K562 (cell line): ENCODE measurements at regions not wholly inside any gene's neighbourhood (a gene's known extent, or its start where the extent isn't known, plus 50 kb on each side); places are given as distances from the start of the nearest gene placed in this dataset.

Experiments used
- ATAC-seq: fragments of 200-7000 bp; cut with Tn5 transposase; 3 replicates; pipeline ENCODE4 v1.9.1; 2020; ENCODE audit warnings: moderate library complexity
- BruUV-seq: library from RNA; stranded (reverse); fragments of 400-500 nt; replicated peaks from 2 replicates; lab custom pipeline; 2021; lab: Mats Ljungman, UMichigan
- CTCF ChIA-PET: fragments of 300-600 bp; formaldehyde crosslinking; extraction: SDS; loops from one replicate; lab custom pipeline; 2021; ENCODE audit warnings: low intra/inter-chr PET ratio; lab: Yijun Ruan, JAX
- POLR2A ChIA-PET: fragments of 300-600, 350-650 bp; sonication (Branson Sonifier 250); formaldehyde crosslinking; extraction: SDS; loops from one replicate; lab custom pipeline; 2021; ENCODE audit warnings: antibody characterized with exemption, inconsistent platforms; lab: Yijun Ruan, JAX
- DNase-seq, 4 experiments: peaks; one replicate each; pipeline versions ENCODE4 v3.0.0 to v3.0.0-alpha.2; 2011 to 2018; ENCODE audit warnings: low spot score in 3 of 4, mixed read lengths in 3 of 4; ENCODE audit errors: extremely low read depth in 1 of 4
- FAIRE-seq: peaks from 2 replicates; lab custom pipeline; 2011; peaks lifted over from hg19 to GRCh38; lab: Jason Lieb, UNC
- H2AFZ ChIP-seq: 2 replicates; pipeline ENCODE4 v1.6.0; 2011; ENCODE audit warnings: low read depth, low read length, control low read depth, inconsistent platforms
- H3K27ac ChIP-seq: fragments of 200-600 bp; 3 replicates; pipeline ENCODE4 v1.8.0; 2011; ENCODE audit warnings: low read depth, mild to moderate bottlenecking, control low read depth, inconsistent platforms, low read length, moderate library complexity, mixed read lengths; ENCODE audit errors: extremely low read depth
- H3K27me3 ChIP-seq, 2 experiments: fragments of 300-600 bp in 1 of 2; 2 replicates in 1 of 2; 3 replicates in 1 of 2; pipeline versions ENCODE4 v1.6.0 to v1.8.0; 2011; ENCODE audit warnings: inconsistent platforms in 2 of 2, low read length in 2 of 2, mild to moderate bottlenecking in 1 of 2, mixed read lengths in 1 of 2, moderate library complexity in 1 of 2; ENCODE audit not compliant: control insufficient read depth in 2 of 2, insufficient read depth in 2 of 2
- H3K36me3 ChIP-seq: fragments of 300-600 bp; 3 replicates; pipeline ENCODE4 v1.8.0; 2011; ENCODE audit warnings: mild to moderate bottlenecking, low read length, inconsistent platforms; ENCODE audit not compliant: control insufficient read depth, insufficient read depth
- H3K4me1 ChIP-seq, 2 experiments: fragments of 200-600 bp in 1 of 2; replicated peaks in 1 of 2; 2 replicates in 1 of 2; 3 replicates in 1 of 2; pipeline versions ENCODE4 v1.5.1 to v1.8.0; 2011; ENCODE audit warnings: inconsistent platforms in 2 of 2, low read length in 2 of 2, mild to moderate bottlenecking in 1 of 2, mixed read lengths in 1 of 2, moderate library complexity in 1 of 2; ENCODE audit not compliant: control insufficient read depth in 2 of 2, insufficient read depth in 2 of 2
- H3K4me2 ChIP-seq: 2 replicates; pipeline ENCODE4 v1.6.1; 2011; ENCODE audit warnings: low read length, control low read depth, inconsistent platforms, mixed read lengths; ENCODE audit not compliant: insufficient read depth
- H3K4me3 ChIP-seq: fragments of 200-600 bp; sonication (generic), shearing (Covaris generic); 2 replicates; pipeline ENCODE4 v1.5.1; 2016; ENCODE audit warnings: control low read depth, inconsistent platforms
- H3K79me2 ChIP-seq: fragments of 200-600 bp; 3 replicates; pipeline ENCODE4 v1.8.0; 2011; ENCODE audit warnings: low read length, inconsistent platforms; ENCODE audit not compliant: control insufficient read depth, insufficient read depth
- H3K9ac ChIP-seq, 2 experiments: 2 replicates each; pipeline versions ENCODE4 v1.6.0 to v1.6.1; 2011; ENCODE audit warnings: low read depth in 2 of 2, low read length in 2 of 2, control low read depth in 1 of 2, inconsistent platforms in 1 of 2, mild to moderate bottlenecking in 1 of 2, mixed read lengths in 1 of 2; ENCODE audit not compliant: insufficient read depth in 1 of 2
- H3K9me1 ChIP-seq: one replicate; pipeline ENCODE4 v1.6.0; 2011; ENCODE audit warnings: inconsistent platforms, mild to moderate bottlenecking, low read length, moderate library complexity; ENCODE audit not compliant: control insufficient read depth, insufficient read depth
- H3K9me3 ChIP-seq: replicated peaks from 2 replicates; pipeline ENCODE4 v1.5.1; 2011; ENCODE audit warnings: low read depth, low read length, inconsistent platforms; ENCODE audit not compliant: control insufficient read depth, insufficient read depth
- H4K20me1 ChIP-seq: replicated peaks from 2 replicates; pipeline ENCODE4 v1.6.1; 2011; ENCODE audit warnings: low read length, inconsistent platforms, mixed read lengths; ENCODE audit not compliant: control insufficient read depth, insufficient read depth
- BRCA1 ChIP-seq, 2 experiments: fragments of 450-650 bp in 1 of 2; sonication (generic) in 1 of 2; formaldehyde crosslinking in 1 of 2; IDR thresholded peaks; 2 replicates each; pipeline versions ENCODE4 v1.5.0 to v1.6.1; 2017 to 2020; ENCODE audit warnings: mild to moderate bottlenecking in 1 of 2, missing genetic modification reagents in 1 of 2
- CSDE1 ChIP-seq, 2 experiments: fragments of 450-650 bp; IDR thresholded peaks; 2 replicates each; pipeline ENCODE4 v1.6.1; 2016; ENCODE audit warnings: mild to moderate bottlenecking in 1 of 2
- MTA1 ChIP-seq: fragments of 450-650 bp; IDR thresholded peaks from 2 replicates; pipeline ENCODE4 v1.6.1; 2017; ENCODE audit warnings: borderline replicate concordance
- RCOR1 ChIP-seq, 2 experiments: IDR thresholded peaks; 2 replicates each; pipeline ENCODE4 v1.6.1; 2012; ENCODE audit warnings: low read depth in 2 of 2, low read length in 2 of 2, borderline replicate concordance in 1 of 2, improper control_type of control experiment in 1 of 2
- SRF ChIP-seq, 2 experiments: fragments of 250-450, 450-650 bp in 1 of 2; sonication (Bioruptor Pico) in 1 of 2; sonication (generic) in 1 of 2; formaldehyde crosslinking; IDR thresholded peaks; 2 replicates each; pipeline versions ENCODE4 v1.5.0 to v1.5.1; 2020 to 2022; ENCODE audit warnings: mild to moderate bottlenecking in 1 of 2, missing genetic modification reagents in 1 of 2
- STAT5A ChIP-seq: IDR thresholded peaks from 2 replicates; pipeline ENCODE4 v1.6.1; 2012; ENCODE audit warnings: low read length, inconsistent platforms, borderline replicate concordance
- TARDBP ChIP-seq: fragments of 450-650 bp; IDR thresholded peaks from 2 replicates; pipeline ENCODE4 v1.6.1; 2016
- WHSC1 ChIP-seq: IDR thresholded peaks from one replicate; pipeline ENCODE4 v1.6.1; 2012; ENCODE audit warnings: low read length, control low read depth, inconsistent platforms
- XRCC4 ChIP-seq: IDR thresholded peaks from one replicate; pipeline ENCODE4 v1.6.1; 2011; ENCODE audit not compliant: insufficient read depth, insufficient read length; ENCODE audit errors: extremely low read depth
- ZNF431 ChIP-seq: sonication (generic); formaldehyde crosslinking; IDR thresholded peaks from 2 replicates; pipeline ENCODE4 v1.8.0; 2022; ENCODE audit warnings: mild to moderate bottlenecking, missing genetic modification reagents
- ZNF589 ChIP-seq: fragments of 200-800 bp; sonication (Bioruptor generic); IDR thresholded peaks from 2 replicates; pipeline ENCODE4 v1.6.1; 2016; ENCODE audit warnings: low read depth, missing genetic modification characterization, missing compliant biosample characterization
- WGBS: fragments of 100-300 bp; shearing (Covaris generic); methylation state at CpG from one replicate; pipeline ENCODE4 v1.1.6; 2016; ENCODE audit warnings: low coverage, mixed read lengths; ENCODE audit not compliant: insufficient coverage; ENCODE audit errors: missing lambda C conversion rate; 5-methylcytosine and 5-hydroxymethylcytosine counted together
- in situ Hi-C: fragments of 300-500 bp; cut with MboI; formaldehyde crosslinking; loops from 4 replicates; pipeline ENCODE4 v1.15.0; 2018; ENCODE audit warnings: inconsistent platforms, mixed read lengths
- intact Hi-C: fragments of 100-400 bp; cut with micrococcal nuclease; formaldehyde crosslinking; loops from 2 replicates; pipeline ENCODE4 v1.14.2; 2022
- TF ChIP-seq, protein P1 (sequence below): sonication (generic); IDR thresholded peaks from 2 replicates; pipeline ENCODE4 v1.6.1; 2016

DNA sequence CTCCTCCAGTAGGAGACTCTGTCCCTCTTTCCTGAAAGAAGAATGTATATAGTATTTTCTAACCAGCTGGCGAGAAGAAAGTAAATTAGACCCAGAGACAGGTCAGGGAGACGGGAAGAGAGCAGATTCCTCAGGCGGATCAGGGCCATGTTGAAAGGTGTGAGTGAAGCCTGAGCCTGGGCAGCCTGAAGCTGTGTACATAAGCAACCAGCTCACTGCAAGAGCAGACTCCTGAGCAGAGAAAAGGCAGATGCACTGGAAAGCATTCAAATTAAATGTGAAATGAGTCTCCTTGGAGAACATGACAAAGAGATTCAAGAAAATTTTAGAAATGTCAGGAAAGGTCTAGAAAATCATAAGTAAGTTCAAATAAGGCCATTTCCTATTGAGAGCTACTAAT is 165.8 kb downstream of the GOLIM4 start (continued):
- TF ChIP-seq, protein P1, sequence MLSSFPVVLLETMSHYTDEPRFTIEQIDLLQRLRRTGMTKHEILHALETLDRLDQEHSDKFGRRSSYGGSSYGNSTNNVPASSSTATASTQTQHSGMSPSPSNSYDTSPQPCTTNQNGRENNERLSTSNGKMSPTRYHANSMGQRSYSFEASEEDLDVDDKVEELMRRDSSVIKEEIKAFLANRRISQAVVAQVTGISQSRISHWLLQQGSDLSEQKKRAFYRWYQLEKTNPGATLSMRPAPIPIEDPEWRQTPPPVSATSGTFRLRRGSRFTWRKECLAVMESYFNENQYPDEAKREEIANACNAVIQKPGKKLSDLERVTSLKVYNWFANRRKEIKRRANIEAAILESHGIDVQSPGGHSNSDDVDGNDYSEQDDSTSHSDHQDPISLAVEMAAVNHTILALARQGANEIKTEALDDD, result no peak
- TF ChIP-seq MTA1, result no peak
- no peak for TF ChIP-seq BRCA1 (IDR thresholded peaks at IDR 0.05)
- no peak for TF ChIP-seq BRCA1 (CRISPR knock-in tag; IDR thresholded peaks at IDR 0.05)

DNA sequence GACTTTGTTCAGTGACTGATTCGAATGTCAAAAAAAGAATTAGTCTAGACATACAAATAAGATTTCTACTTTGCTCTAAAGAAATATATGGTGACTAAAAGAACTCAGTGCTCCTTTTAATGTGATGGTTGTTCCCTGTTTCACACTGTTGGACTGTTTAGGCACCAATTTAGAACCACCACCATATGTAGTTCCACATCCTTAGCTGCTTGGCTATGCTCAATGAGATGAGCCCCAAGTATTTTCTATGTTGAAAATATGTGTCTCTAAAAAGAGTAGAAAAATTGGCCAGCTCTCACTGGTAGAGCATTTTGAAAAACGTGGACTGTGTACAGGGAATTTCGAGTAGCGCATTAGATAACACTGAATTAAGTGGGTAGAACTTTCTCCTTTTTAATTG is 167.3 kb downstream of the GOLIM4 start:
- in situ Hi-C loops, result loop anchor here (25.0 kb wide), 1 partner anchor 234 kb away; no protein-coding TSS in a partner anchor
- Histone ChIP-seq H2AFZ (no peak overlapping the region), H3K79me2 (no peaks in the 10 kb centered on the region)
- 13% methylated on average over 4 of the region's 4 CpGs for WGBS
- ATAC-seq, result no peak
- TF ChIP-seq ZNF431 (CRISPR knock-in tag) (no peak), XRCC4 (no peak), RCOR1 (IDR thresholded peaks at IDR 0.05; ENCODE audit: borderline replicate concordance in 1 of 2, low read depth in 2 of 2, low read length in 2 of 2) (no peak), WHSC1 (no peak), ZNF589 (CRISPR knock-in tag) (no peak), SRF (CRISPR knock-in tag; IDR thresholded peaks at IDR 0.05) (no peak), STAT5A (no peak), CSDE1 (IDR thresholded peaks at IDR 0.05) (no peak), TARDBP (no peak)
- TF ChIP-seq, all 486 proteins: peak for 0
- POLR2A ChIA-PET, result interaction anchor here (0.6 kb wide), 1 partner anchor 35 kb away, joined by 4 read pairs; no protein-coding TSS in a partner anchor
- Histone ChIP-seq H3K4me3 (no peak overlapping the region), H3K4me2 (no peak overlapping the region), H4K20me1 (no peaks in the 10 kb centered on the region), H3K9me1 (no peaks in the 10 kb centered on the region), H3K4me1 (no peaks in the 10 kb centered on the region), H3K36me3 (no peaks in the 10 kb centered on the region), H3K27ac (no peak overlapping the region), H3K9me3 (no peaks in the 10 kb centered on the region), H3K9ac (no peak overlapping the region), H3K27me3 (no peaks in the 10 kb centered on the region)
- DNase-seq (no peak), FAIRE-seq (no peak)
- no TSS peak for BruUV-seq
- CTCF ChIA-PET, result interaction anchor here (0.7 to 1.2 kb wide), 2 partner anchors 111 to 234 kb away, joined by 3 to 4 read pairs; no protein-coding TSS in a partner anchor
- intact Hi-C loops, result loop anchor here (1.0 to 10.0 kb wide), 3 partner anchors 112 to 916 kb away; no protein-coding TSS in a partner anchor
